GM12878 (cell line): ENCODE measurements at regions not wholly inside any gene's neighbourhood (a gene's known extent, or its start where the extent isn't known, plus 50 kb on each side); places are given as distances from the start of the nearest gene placed in this dataset.

Experiments
- ATAC-seq: fragments of 200-7000 bp; cut with Tn5 transposase; 3 replicates; pipeline ENCODE4 v1.9.1; 2020; ENCODE audit warnings: mild to moderate bottlenecking, moderate library complexity
- BruUV-seq: library from RNA; stranded (reverse); fragments of 400-500 nt; replicated peaks from 2 replicates; lab custom pipeline; 2021; lab: Mats Ljungman, UMichigan
- CTCF ChIA-PET: fragments of 300-600 bp; sonication (Branson Sonifier 250); formaldehyde crosslinking; extraction: SDS; loops from one replicate; lab custom pipeline; 2021; ENCODE audit warnings: inconsistent platforms; lab: Yijun Ruan, JAX
- POLR2A ChIA-PET: fragments of 350-600 bp; formaldehyde crosslinking; extraction: SDS; loops from one replicate; lab custom pipeline; 2021; ENCODE audit warnings: inconsistent platforms; lab: Charles Lee
- RAD21 ChIA-PET: fragments of 300-600 bp; sonication (Branson Sonifier 250); formaldehyde crosslinking; loops from one replicate; lab custom pipeline; 2023; ENCODE audit warnings: antibody characterized with exemption; ENCODE audit not compliant: unreplicated experiment; lab: Charles Lee
- SMC1A ChIA-PET: fragments of 300-600 bp; sonication (Branson Sonifier 250); formaldehyde crosslinking; loops from one replicate; lab custom pipeline; 2023; ENCODE audit not compliant: unreplicated experiment, uncharacterized antibody; lab: Charles Lee
- DNase-seq: peaks from one replicate; pipeline ENCODE4 v3.0.0-alpha.2; 2011; ENCODE audit warnings: low read depth, low spot score
- FAIRE-seq: peaks from 3 replicates; lab custom pipeline; 2011; peaks lifted over from hg19 to GRCh38; lab: Jason Lieb, UNC
- H2AFZ ChIP-seq: 2 replicates; pipeline ENCODE4 v1.6.0; 2011; ENCODE audit warnings: low read depth, low read length, control low read depth; ENCODE audit not compliant: control insufficient read depth
- H3K27ac ChIP-seq: 2 replicates; pipeline ENCODE4 v1.5.1; 2011; ENCODE audit warnings: control low read depth; ENCODE audit not compliant: control insufficient read depth, insufficient read depth
- H3K27me3 ChIP-seq, 2 experiments: replicated peaks in 1 of 2; 2 replicates each; pipeline versions ENCODE4 v1.6.0 to v1.6.1; 2011; ENCODE audit warnings: low read length in 1 of 2; ENCODE audit not compliant: control insufficient read depth in 2 of 2, insufficient read depth in 2 of 2
- H3K36me3 ChIP-seq, 2 experiments: 2 replicates each; pipeline ENCODE4 v1.5.1; 2011; ENCODE audit warnings: low read length in 1 of 2; ENCODE audit not compliant: control insufficient read depth in 2 of 2, insufficient read depth in 2 of 2
- H3K4me1 ChIP-seq: 2 replicates; pipeline ENCODE4 v1.6.1; 2011; ENCODE audit warnings: mild to moderate bottlenecking, low read length, moderate library complexity, mixed read lengths; ENCODE audit not compliant: control insufficient read depth, insufficient read depth
- H3K4me2 ChIP-seq: 2 replicates; pipeline ENCODE4 v1.6.0; 2011; ENCODE audit warnings: control low read depth; ENCODE audit not compliant: control insufficient read depth, insufficient read depth
- H3K4me3 ChIP-seq: fragments of 200-600 bp; sonication (generic); 2 replicates; pipeline ENCODE4 v1.5.1; 2016
- H3K79me2 ChIP-seq: 2 replicates; pipeline ENCODE4 v1.6.0; 2011; ENCODE audit warnings: low read length; ENCODE audit not compliant: control insufficient read depth, insufficient read depth
- H3K9ac ChIP-seq: 2 replicates; pipeline ENCODE4 v1.8.0; 2011; ENCODE audit warnings: low read length, control low read depth, mixed read lengths; ENCODE audit not compliant: control insufficient read depth, insufficient read depth
- H3K9me3 ChIP-seq: replicated peaks from 3 replicates; pipeline ENCODE4 v1.5.1; 2011; ENCODE audit warnings: mild to moderate bottlenecking, low read length; ENCODE audit not compliant: control insufficient read depth, insufficient read depth
- H4K20me1 ChIP-seq: 2 replicates; pipeline ENCODE4 v1.6.0; 2011; ENCODE audit not compliant: control insufficient read depth, insufficient read depth
- ASH2L ChIP-seq: fragments of 300-600, 200-600 bp; sonication (generic); IDR thresholded peaks from 2 replicates; pipeline ENCODE4 v1.6.1; 2017; ENCODE audit warnings: low read depth, mild to moderate bottlenecking, borderline replicate concordance
- CEBPB ChIP-seq, 2 experiments: fragments of 150-350 bp in 1 of 2; IDR thresholded peaks; 2 replicates each; pipeline ENCODE4 v1.6.1; 2012 to 2014; ENCODE audit warnings: low read depth in 2 of 2, low read length in 2 of 2, borderline replicate concordance in 1 of 2, inconsistent platforms in 1 of 2
- MTA3 ChIP-seq: IDR thresholded peaks from 2 replicates; pipeline ENCODE4 v1.6.1; 2012; ENCODE audit warnings: low read length, inconsistent platforms, borderline replicate concordance
- MYB ChIP-seq: fragments of 150-350 bp; IDR thresholded peaks from 2 replicates; pipeline ENCODE4 v1.6.1; 2014; ENCODE audit warnings: mild to moderate bottlenecking, low read depth, low read length, borderline replicate concordance
- POLR2A ChIP-seq: IDR thresholded peaks from 2 replicates; pipeline ENCODE4 v1.6.1; 2011; ENCODE audit warnings: low read depth, mild to moderate bottlenecking, low read length
- RCOR1 ChIP-seq: conservative IDR thresholded peaks from 2 replicates; pipeline ENCODE4 v1.6.1; 2012; ENCODE audit warnings: low read depth, low read length, improper control_type of control experiment
- SIX5 ChIP-seq: IDR thresholded peaks from 2 replicates; pipeline ENCODE4 v1.6.1; 2011; ENCODE audit warnings: mild to moderate bottlenecking, low read depth, low read length, moderate library complexity; ENCODE audit not compliant: severe bottlenecking
- SREBF1 ChIP-seq: IDR thresholded peaks from 2 replicates; pipeline ENCODE4 v1.6.1; 2012; ENCODE audit warnings: mild to moderate bottlenecking, low read length
- ZSCAN29 ChIP-seq: fragments of 450-650 bp; IDR thresholded peaks from 2 replicates; pipeline ENCODE4 v1.6.1; 2017; ENCODE audit warnings: mild to moderate bottlenecking, moderate library complexity
- WGBS: methylation state at CpG from one replicate; pipeline ENCODE4 v1.1.6; 2016; ENCODE audit warnings: low lambda C conversion rate; ENCODE audit not compliant: insufficient replicate concordance, insufficient coverage; ENCODE audit errors: missing lambda C conversion rate; 5-methylcytosine and 5-hydroxymethylcytosine counted together
- in situ Hi-C: fragments of 300-500 bp; cut with MboI; formaldehyde crosslinking; loops from 9 replicates; pipeline ENCODE4 v1.14.3; 2018; ENCODE audit warnings: mixed read lengths
- intact Hi-C: fragments of 100-400 bp; cut with micrococcal nuclease; formaldehyde crosslinking; loops from one replicate; pipeline ENCODE4 v1.14.2; 2022; ENCODE audit not compliant: unreplicated experiment
- microRNA counts: library from miRNA; unstranded; fragments of <30 nt; microRNA quantifications from one replicate; lab custom pipeline; 2016
- microRNA-seq: library from miRNA; unstranded; fragments of <30 nt; microRNA quantifications from one replicate; pipeline ENCODE4, GENCODE V29; 2018
- small RNA-seq: library from RNA; depleted of rRNA; stranded (forward); fragments of <200 nt; gene quantifications from one replicate; pipeline ENCODE3, GENCODE V24; 2014
- TF ChIP-seq, protein P1 (sequence below): IDR thresholded peaks from 2 replicates; pipeline ENCODE4 v1.6.1; 2012; ENCODE audit warnings: low read length, inconsistent platforms

DNA sequence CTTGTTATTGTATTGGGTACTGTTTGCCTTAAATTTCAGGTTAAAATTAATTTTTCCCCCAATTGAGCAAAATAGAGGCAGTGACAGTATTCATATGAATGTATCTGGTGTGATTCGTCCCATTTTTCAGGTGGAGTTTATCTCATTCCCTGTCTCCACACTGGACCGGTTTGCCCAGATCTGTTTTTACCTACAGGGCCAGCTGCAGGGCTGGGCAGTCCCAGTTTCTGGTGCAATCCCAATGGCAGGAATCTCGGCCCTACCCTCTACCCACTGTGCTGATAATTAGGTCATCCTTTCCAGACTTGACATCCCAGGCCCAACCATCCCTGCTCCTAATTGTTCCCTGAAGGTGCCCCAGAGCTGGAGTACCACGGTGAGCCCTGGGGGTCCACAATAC is 49.8 kb upstream of the NFE2L3 start:
- no peaks in the 10 kb centered on the region for H3K9me3 ChIP-seq
- intact Hi-C loops = no loop called here
- in situ Hi-C loops = no loop called here
- no peaks in the 10 kb centered on the region for H3K36me3 ChIP-seq
- peaks cover 5% of the 10 kb centered on the region for H3K79me2 ChIP-seq
- CTCF ChIA-PET = interaction anchor here (1.3 to 1.7 kb wide), 2 partner anchors 97 to 263 kb away, joined by 4 to 5 read pairs; no protein-coding TSS in a partner anchor
- DNase-seq = no peak
- SMC1A ChIA-PET = interaction anchor here (1.2 kb wide), 1 partner anchor 263 kb away, joined by 3 read pairs; no protein-coding TSS in a partner anchor
- no TSS peak for BruUV-seq
- peak overlapping the region; percentile 55 for H3K9ac ChIP-seq
- peaks cover 15% of the 10 kb centered on the region for H3K4me1 ChIP-seq
- no peak for FAIRE-seq
- H3K4me3 ChIP-seq = peak overlapping the region; percentile 58; the same call in 1 of the 2 replicates
- peak overlapping the region; percentile 84 for H3K4me2 ChIP-seq
- H4K20me1 ChIP-seq = no peaks in the 10 kb centered on the region
- peak overlapping the region; percentile 63 for H3K27ac ChIP-seq
- no peak for ATAC-seq
- no peaks in the 10 kb centered on the region for H3K27me3 ChIP-seq
- TF ChIP-seq, protein P1, sequence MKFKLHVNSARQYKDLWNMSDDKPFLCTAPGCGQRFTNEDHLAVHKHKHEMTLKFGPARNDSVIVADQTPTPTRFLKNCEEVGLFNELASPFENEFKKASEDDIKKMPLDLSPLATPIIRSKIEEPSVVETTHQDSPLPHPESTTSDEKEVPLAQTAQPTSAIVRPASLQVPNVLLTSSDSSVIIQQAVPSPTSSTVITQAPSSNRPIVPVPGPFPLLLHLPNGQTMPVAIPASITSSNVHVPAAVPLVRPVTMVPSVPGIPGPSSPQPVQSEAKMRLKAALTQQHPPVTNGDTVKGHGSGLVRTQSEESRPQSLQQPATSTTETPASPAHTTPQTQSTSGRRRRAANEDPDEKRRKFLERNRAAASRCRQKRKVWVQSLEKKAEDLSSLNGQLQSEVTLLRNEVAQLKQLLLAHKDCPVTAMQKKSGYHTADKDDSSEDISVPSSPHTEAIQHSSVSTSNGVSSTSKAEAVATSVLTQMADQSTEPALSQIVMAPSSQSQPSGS = no peak
- TF ChIP-seq MTA3 (no peak), POLR2A (no peak), RCOR1 (no peak), ASH2L (no peak), ZSCAN29 (no peak), SIX5 (no peak), CEBPB (IDR thresholded peaks at IDR 0.05; ENCODE audit: borderline replicate concordance in 1 of 2, low read depth in 2 of 2, low read length in 2 of 2) (no peak), MYB (no peak), SREBF1 (no peak)
- WGBS = 87% methylated on average over 3 of the region's 4 CpGs
- POLR2A ChIA-PET = no interaction called here
- RAD21 ChIA-PET = interaction anchor here (1.2 to 2.4 kb wide), 3 partner anchors 11 to 97 kb away, joined by 3 to 8 read pairs (median 7); no protein-coding TSS in a partner anchor
- H2AFZ ChIP-seq = peak overlapping the region; percentile 65

MicroRNAs in the stretch of these regions (microRNA counts, 767-probe panel; counts per million panel counts)
- 4,646 counts per million, percentile 97 among the panel's probes with 10 or more counts for microRNA hsa-miR-148a-3p (lab: Ali Mortazavi, UCI)

Small RNAs in the stretch of these regions (microRNA-seq; reads per million reads assigned to microRNA genes)
- 742 reads per million, percentile 87 among the genes with 10 or more reads in this experiment for gene MIR148A

Small RNAs in the stretch of these regions (small RNA-seq; reads per million reads assigned to genes)
- gene MIR148A = 15,947 reads per million, percentile 100 among the genes with 10 or more reads in this experiment
